Prostate gland (tissue), 2 donors: ENCODE measurements at regions not wholly inside any gene's neighbourhood (a gene's known extent, or its start where the extent isn't known, plus 50 kb on each side); places are given as distances from the start of the nearest gene placed in this dataset.

Experiments
- DNase-seq: peaks from one replicate; pipeline ENCODE4 v3.0.0-alpha.2; 2019; ENCODE audit warnings: low spot score
- H3K27ac ChIP-seq, 2 donors: fragments of 200-600 bp; sonication (generic); 2 replicates each; pipeline ENCODE4 v1.5.1; 2017 to 2019
- H3K27me3 ChIP-seq: fragments of 200-600 bp; sonication (generic); replicated peaks from 2 replicates; pipeline ENCODE4 v1.5.1; 2019; ENCODE audit not compliant: insufficient read depth
- H3K36me3 ChIP-seq, 2 donors: fragments of 200-600 bp; sonication (generic); 1 replicate in 1 of 2; 2 replicates in 1 of 2; pipeline versions ENCODE4 v1.5.1 to v1.8.1; 2017 to 2019
- H3K4me1 ChIP-seq: fragments of 200-600 bp; sonication (generic); replicated peaks from 2 replicates; pipeline ENCODE4 v1.5.1; 2019
- H3K4me3 ChIP-seq, 2 donors: fragments of 200-600 bp; sonication (generic); 2 replicates each; pipeline ENCODE4 v1.5.1; 2017 to 2019
- H3K9me3 ChIP-seq: fragments of 200-600 bp; sonication (generic); 2 replicates; pipeline ENCODE4 v1.5.1; 2017
- CTCF ChIP-seq, 4 experiments: fragments of 200-600 bp in 2 of 4; fragments of 450-650 bp in 2 of 4; sonication (generic) in 2 of 4; IDR thresholded peaks; 1 replicate in 3 of 4; 2 replicates in 1 of 4; pipeline ENCODE4 v1.5.1; 2016 to 2019; ENCODE audit warnings: antibody characterized with exemption in 4 of 4, mild to moderate bottlenecking in 2 of 4, moderate library complexity in 2 of 4
- POLR2A ChIP-seq: fragments of 450-650 bp; IDR thresholded peaks from one replicate; pipeline ENCODE4 v1.6.1; 2016; ENCODE audit warnings: antibody characterized with exemption, mild to moderate bottlenecking
- POLR2AphosphoS5 ChIP-seq: sonication (generic); formaldehyde crosslinking; IDR thresholded peaks from one replicate; pipeline ENCODE4 v1.6.1; 2017; ENCODE audit warnings: antibody characterized with exemption
- WGBS: methylation state at CpG from one replicate; pipeline ENCODE4 v1.1.5; 2018; 5-methylcytosine and 5-hydroxymethylcytosine counted together
- intact Hi-C: fragments of 100-400 bp; cut with DNase I; formaldehyde crosslinking; loops from one replicate; pipeline ENCODE4 v1.14.2; 2022

GRCh38 chr2:225156853-225157451 is 114.7 kb upstream of the DOCK10 start:
- Histone ChIP-seq H3K4me1 (no peaks in the 10 kb centered on the region), H3K27ac (no peak overlapping the region), H3K36me3 (no peaks in the 10 kb centered on the region), H3K27me3 (no peaks in the 10 kb centered on the region), H3K4me3 (no peak overlapping the region), H3K9me3 (no peaks in the 10 kb centered on the region)
- 74% methylated on average over 4 of the region's 4 CpGs for WGBS
- no peak for DNase-seq
- TF ChIP-seq POLR2A (no peak), POLR2AphosphoS5 (no peak), CTCF (IDR thresholded peaks at IDR 0.05) (no peak)
- intact Hi-C loops: no loop called here

GRCh38 chr2:225140723-225141122 is 98.5 kb upstream of the DOCK10 start:
- H3K27ac ChIP-seq: no peak overlapping the region

GRCh38 chr2:225137971-225138370 is 95.7 kb upstream of the DOCK10 start:
- H3K36me3 ChIP-seq: no peaks in the 10 kb centered on the region
- no peaks in the 10 kb centered on the region for H3K9me3 ChIP-seq
- DNase-seq: no peak
- H3K4me1 ChIP-seq: no peaks in the 10 kb centered on the region
- H3K27ac ChIP-seq: no peak overlapping the region
- intact Hi-C loops: no loop called here
- no peaks in the 10 kb centered on the region for H3K27me3 ChIP-seq
- TF ChIP-seq POLR2A: no peak
- TF ChIP-seq CTCF (IDR thresholded peaks at IDR 0.05): no peak
- no peak for TF ChIP-seq POLR2AphosphoS5
- 60% methylated on average over 2 of the region's 2 CpGs for WGBS
- no peak overlapping the region for H3K4me3 ChIP-seq

More at GRCh38 chr2:225140723-225141122, 98.5 kb upstream of the DOCK10 start:
- no peaks in the 10 kb centered on the region for H3K4me1 ChIP-seq
- no peak overlapping the region for H3K4me3 ChIP-seq
- no peak for TF ChIP-seq POLR2A
- TF ChIP-seq POLR2AphosphoS5: no peak
- no peak for TF ChIP-seq CTCF (IDR thresholded peaks at IDR 0.05)
- no peak for DNase-seq
- H3K36me3 ChIP-seq: no peaks in the 10 kb centered on the region
- intact Hi-C loops: no loop called here
- H3K9me3 ChIP-seq: no peaks in the 10 kb centered on the region
- no peaks in the 10 kb centered on the region for H3K27me3 ChIP-seq

- no peak overlapping the region for H3K4me3 ChIP-seq
- H3K9me3 ChIP-seq: no peaks in the 10 kb centered on the region
- H3K36me3 ChIP-seq: no peaks in the 10 kb centered on the region
- 88% methylated on average over 1 of the region's 1 CpG for WGBS
- no peaks in the 10 kb centered on the region for H3K4me1 ChIP-seq
- H3K27me3 ChIP-seq: no peaks in the 10 kb centered on the region
- H3K27ac ChIP-seq: no peak overlapping the region
- TF ChIP-seq POLR2A (no peak), POLR2AphosphoS5 (no peak), CTCF (IDR thresholded peaks at IDR 0.05) (no peak)
- intact Hi-C loops: no loop called here
- no peak for DNase-seq
Observed at GRCh38 chr2:225136552-225136951, 94.3 kb upstream of the DOCK10 start.

- H3K27ac ChIP-seq: no peak overlapping the region
- H3K27me3 ChIP-seq: no peaks in the 10 kb centered on the region
- no peak for DNase-seq
- H3K4me3 ChIP-seq: no peak overlapping the region
- H3K9me3 ChIP-seq: no peaks in the 10 kb centered on the region
- H3K4me1 ChIP-seq: no peaks in the 10 kb centered on the region
- intact Hi-C loops: no loop called here
- H3K36me3 ChIP-seq: no peaks in the 10 kb centered on the region
- WGBS: 63% methylated on average over 4 of the region's 4 CpGs
- no peak for TF ChIP-seq POLR2AphosphoS5
- no peak for TF ChIP-seq POLR2A
- TF ChIP-seq CTCF (IDR thresholded peaks at IDR 0.05): no peak
Observed at GRCh38 chr2:225131898-225132297, 89.6 kb upstream of the DOCK10 start.
